Caki2 (cell line): ENCODE measurements at regions not wholly inside any gene's neighbourhood (a gene's known extent, or its start where the extent isn't known, plus 50 kb on each side); places are given as distances from the start of the nearest gene placed in this dataset.
"Not testable (repeated sequence)": the region's sequence is repeated elsewhere in the genome, so short reads cannot be mapped to it uniquely, and the experiment has no call there.

Experiments used
- DNase-seq: peaks from one replicate; pipeline ENCODE4 v3.0.0-alpha.2; 2015; ENCODE audit warnings: low read depth
- in situ Hi-C: cut with HindIII; loops from 2 replicates; pipeline ENCODE4 v1.10.0; 2016; ENCODE audit warnings: low sequenced_read_pairs, low pct_unique_long_range_greater_than_20kb, mixed read lengths

DNA sequence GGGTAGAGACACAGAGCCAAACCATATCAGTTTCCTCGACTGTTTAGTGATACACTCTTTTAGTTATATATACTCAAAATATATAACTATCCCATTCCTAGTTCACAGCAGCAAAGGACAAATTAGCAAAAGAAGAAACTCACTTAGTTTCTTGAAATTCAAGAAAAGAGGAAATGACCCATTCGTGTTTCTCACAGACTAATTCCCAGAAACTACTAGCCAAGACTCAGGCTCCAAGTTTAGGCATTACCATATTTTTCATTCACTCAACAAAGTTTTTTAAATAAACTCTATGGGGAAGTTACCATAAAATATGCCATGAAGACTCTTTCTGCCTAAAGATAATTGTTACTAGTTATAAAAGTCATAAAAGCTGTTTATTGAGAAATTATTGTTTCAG, 152.3 kb upstream of the DAAM1 start:
- in situ Hi-C loops: no loop called here
- DNase-seq: no peak

DNA sequence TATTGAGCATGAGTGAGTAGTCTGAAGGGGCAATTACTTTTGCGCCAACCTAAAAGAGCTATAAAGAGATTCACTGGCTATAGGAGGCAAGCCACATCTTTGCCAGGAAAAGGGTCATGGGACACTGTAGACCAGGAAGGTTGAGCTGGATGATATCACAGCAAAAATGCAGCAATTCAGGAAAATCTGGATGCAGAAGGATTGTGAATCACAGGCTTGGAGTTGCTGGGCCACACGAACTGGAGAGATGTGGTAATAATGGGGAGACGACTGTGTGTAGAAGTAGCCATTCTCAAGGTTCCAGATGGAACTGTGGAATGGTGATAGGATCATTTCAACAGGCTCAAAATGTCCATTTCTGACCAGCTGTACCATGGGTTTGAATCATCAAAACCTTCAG, 151.4 kb upstream of the DAAM1 start:
- in situ Hi-C loops: no loop called here

DNA sequence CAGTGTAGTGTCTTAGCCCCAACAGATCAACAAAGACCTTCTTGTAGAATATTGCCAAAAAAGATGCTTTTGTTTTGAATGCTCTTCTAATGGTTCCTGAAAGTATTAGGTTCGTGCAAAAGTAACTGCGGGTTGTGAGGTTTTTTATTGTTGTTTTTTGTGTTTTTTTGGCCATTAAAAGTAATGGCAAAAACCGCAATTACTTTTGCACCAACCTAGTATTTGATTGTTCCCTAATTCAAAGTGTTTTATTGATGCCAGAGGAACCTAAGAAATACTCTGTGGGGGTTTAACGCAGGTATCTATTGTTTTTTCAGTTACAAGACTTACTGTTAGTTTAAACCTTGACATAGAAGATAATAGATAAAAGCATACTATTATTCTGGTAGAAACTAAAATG, 150.8 kb upstream of the DAAM1 start:
- in situ Hi-C loops: no loop called here
- no peak for DNase-seq

More for the DNA sequence above, 151.4 kb upstream of the DAAM1 start:
- DNase-seq: no peak

DNA sequence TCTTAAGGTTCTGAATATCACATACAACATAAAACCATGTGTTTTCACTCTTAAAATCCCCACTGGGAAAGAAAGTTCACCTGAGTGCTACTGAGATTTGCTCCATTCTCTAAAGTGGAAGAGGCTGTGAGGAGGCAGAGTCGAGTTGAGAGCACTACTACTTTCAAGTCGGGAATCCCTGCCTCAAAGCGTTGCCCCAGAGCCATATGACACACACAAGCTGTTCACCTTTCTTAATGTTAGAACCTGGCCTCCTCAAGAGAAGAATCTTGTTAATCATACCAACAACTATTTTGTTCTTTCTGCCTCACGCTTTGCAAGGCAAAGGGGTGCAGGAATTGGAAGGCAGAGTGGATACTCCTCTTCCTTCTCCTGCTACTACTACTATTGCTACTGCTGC, 149.7 kb upstream of the DAAM1 start:
- DNase-seq: no peak
- in situ Hi-C loops: no loop called here

DNA sequence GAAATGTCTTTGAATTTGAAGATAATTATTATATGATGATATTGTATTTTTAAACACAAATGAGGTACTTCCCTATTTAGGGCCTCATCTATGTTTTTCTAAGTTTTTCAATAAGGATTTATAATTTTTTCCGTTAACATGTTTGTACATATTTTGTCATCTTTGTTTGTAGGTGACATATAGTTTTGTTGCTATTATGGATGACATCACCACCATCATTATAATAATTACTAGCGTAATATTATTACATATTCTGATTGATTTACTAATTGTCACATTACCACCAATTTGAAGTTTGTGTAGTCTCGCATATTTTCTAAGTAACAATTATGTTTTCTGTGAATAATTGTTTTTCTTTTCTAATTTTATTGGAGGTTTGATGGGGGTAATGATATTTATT, 147.2 kb upstream of the DAAM1 start:
- in situ Hi-C loops: no loop called here

DNA sequence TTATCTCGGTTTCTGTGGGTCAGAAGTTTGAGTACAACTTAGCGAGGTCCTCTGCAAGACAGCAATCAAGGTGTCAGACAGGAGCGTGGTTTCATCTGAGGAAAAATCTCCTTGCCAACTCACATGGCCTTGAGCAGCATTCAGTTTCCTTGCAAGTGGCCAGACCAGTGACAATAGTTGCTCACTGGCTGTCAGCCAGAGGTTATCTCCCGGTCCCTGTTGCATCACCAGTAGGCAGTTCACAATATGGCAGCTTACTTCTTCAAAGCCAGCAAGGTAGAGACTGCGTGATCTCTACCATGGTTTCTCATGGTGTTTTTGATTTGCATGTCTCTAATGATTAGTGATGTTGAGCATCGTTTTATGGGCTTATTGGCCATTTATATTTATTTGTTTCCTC, 143.8 kb upstream of the DAAM1 start:
- DNase-seq: no peak
- in situ Hi-C loops: no loop called here

More for the DNA sequence above, 147.2 kb upstream of the DAAM1 start:
- DNase-seq: no peak

DNA sequence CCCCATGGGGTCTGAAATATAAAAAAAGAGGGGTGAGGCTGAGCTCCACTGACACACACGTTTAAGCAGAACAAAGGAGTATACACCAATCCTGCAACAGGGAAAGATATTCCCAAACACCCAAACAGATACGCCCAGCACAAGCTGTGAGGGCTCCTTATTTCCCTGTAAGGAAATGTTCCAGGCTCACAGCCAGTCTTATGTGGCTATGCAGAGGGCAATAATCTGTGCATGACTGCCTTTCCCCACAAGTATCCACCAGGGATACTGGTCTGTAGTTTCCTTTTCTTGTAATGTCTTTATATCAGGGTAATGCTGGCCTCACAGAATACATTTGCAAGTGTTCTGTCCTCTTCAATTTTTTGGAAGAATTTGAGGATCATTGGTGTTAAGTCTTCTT, 141.7 kb upstream of the DAAM1 start:
- in situ Hi-C loops: no loop called here
- no peak for DNase-seq

DNA sequence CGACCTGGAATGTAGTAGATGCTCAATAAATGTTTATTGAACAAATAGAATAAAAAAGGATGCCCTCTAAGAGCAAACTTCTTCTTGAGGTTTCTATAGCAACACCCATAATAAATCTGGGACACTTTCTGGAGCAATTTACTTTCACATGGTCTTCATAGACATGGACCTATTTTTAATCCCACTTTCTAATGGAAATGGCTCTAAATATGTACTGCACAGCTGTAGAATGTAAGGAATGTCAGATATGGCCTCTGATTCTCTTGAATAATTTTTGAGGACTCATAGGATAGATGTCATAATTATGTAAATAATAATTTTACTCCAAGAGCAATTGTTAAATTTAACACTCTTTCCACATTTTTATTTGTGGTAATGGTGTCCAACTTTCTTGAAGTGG, 133.5 kb upstream of the DAAM1 start:
- in situ Hi-C loops: no loop called here
- no peak for DNase-seq

DNA sequence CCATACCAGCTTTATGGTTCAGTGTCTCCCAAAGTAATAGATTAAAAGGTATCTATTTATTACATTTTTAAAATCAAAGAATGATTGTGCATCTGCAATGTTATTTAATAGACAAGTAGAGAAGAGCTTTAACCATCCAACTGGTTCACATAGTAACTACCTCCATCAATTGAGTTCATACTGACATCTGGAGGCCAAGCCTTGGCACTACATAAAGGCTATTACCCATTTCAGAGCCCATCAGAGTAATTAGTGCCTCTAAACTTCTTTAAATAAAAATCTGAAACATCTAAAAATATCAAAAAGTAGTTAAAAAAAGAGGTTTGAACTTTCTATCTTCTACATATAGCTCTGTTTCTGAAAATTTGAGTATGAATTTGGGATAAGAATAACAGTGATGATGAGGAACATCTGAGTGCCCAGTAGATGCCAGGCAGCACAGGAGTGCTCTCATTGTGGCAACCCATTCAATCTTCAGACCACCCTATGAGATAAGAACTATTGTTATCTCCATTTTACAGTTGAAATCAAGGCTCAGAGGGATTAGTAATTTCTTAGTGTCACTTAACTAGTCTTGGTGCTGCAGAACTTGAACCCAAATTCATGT, 132.9 kb upstream of the DAAM1 start:
- in situ Hi-C loops: no loop called here
- peak; percentile 21 for DNase-seq

DNA sequence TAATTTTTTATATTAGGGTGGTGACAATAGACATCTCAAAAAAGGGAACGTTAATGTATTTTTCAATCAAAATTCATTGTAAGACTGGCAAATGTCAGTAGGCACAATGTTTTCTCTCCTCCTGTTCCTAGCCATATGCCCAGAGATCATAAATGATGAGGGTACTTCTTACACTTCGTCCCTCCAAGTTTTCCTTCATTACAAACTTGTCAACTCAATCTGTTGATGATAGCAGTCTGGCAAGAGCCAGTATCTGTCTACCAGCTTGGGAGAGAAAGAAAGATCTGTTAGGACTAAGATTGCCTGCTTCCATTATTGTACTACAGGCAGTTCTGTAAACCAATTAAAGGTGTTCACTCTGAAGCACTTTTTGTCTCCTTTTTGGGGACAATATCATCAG, 130.9 kb upstream of the DAAM1 start:
- DNase-seq: no peak
- in situ Hi-C loops: no loop called here

DNA sequence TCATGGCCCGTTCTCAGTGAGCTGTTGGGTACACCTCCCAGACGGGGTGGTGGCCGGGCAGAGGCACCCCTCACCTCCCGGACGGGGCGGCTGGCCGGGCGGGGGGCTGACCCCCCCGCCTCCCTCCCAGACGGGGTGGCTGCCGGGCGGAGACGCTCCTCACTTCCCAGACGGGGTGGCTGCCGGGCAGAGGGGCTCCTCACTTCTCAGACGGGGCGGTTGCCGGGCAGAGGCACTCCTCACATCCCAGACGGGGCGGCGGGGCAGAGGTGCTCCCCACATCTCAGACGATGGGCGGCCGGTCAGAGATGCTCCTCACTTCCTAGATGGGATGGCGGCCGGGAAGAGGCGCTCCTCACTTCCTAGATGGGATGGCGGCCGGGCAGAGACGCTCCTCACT, 129.7 kb upstream of the DAAM1 start:
- in situ Hi-C loops, DNase-seq: not testable (repeated sequence)

DNA sequence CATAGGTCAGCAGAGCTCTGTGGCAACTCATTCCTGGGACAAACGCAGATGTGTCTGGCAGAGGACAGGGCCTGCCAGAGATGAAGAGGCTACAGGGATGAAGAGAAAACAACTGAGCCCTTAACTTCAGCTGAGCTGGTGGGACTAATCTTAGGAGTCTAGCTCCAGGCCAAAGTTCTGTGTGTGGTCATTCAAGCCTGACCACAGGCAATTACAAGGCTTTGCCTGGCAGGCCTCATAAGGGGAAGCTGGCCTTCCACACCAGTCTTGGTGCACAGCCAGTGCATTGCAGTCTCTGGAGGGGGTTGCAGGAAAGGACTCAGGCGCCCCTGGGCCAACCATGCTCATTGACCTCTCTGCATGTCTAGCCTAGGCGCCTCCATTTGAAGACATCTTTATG, 127.6 kb upstream of the DAAM1 start:
- in situ Hi-C loops: no loop called here
- DNase-seq: peak; percentile 27

DNA sequence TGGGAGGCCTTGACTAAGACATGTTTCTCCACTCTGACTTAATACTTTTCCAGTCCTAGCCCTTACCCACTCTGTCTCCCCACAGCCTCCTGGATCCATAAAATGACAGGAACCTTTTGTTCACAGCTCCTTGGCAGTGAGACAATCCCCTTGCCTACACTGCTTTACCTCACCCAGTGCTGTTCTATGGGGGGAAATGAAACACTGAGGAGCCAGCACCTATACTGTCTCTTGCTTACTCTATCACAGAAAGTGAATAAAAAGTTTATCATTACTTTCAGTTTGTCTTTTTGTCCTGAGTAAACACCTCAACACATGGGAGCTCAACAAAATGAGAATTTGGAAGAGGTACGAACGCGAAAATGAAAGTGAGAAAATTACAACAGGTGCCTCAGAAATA, 127.2 kb upstream of the DAAM1 start:
- in situ Hi-C loops: no loop called here
- DNase-seq: no peak

DNA sequence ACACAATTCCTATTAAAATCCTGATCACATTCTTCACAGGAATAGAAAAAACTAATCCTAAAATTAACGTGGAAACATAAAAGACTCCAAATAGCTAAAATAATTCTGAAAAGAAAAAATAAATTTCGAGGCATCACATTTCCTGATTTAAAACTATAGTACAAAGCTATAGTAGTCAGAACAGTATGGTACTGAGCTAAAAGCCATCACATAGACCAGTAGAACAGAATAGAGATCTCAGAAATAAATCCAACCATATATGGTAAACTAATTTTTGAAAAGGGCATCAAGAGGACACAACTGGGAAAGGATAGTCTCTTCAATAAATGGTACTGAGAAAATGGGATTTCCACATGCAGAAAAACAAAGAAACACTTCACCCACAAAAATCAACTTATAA, 125.2 kb upstream of the DAAM1 start:
- no peak for DNase-seq
- in situ Hi-C loops: no loop called here

DNA sequence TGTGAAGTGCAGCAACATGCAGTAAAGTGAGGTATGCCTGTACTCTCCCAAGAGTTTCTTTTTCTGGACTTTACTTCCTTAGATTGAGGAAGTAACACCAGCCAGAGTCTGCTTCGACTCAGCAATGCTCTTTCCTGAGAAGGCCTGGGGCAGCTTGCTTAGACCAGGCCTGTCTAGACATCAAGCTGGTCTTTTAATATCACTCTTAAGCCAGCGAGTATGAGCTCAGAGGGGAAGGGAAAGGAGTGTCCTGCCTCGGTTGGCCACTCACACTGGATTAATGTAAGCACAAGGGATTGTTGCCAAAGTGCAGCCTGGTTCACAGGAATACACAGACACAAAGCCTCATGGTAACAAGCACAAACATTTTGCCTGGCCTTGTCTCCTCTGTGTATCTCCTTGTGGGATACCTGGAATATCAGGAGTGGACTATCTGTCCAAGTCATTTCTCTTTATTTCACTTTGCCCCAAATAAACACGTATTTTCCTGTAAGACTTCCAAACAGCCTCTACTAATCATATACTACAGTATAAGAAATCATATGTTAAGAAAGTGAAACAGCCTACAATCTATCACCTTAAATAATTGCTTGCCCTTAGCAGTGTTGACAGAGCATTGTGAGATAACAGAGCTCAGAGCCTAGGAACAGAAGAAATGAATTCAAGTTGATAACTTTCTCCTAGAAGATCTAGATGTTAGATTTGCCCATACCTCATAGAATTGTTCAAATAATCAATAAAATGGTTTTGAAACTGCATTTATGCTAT, 121.2 kb upstream of the DAAM1 start:
- DNase-seq: no peak
- in situ Hi-C loops: no loop called here

DNA sequence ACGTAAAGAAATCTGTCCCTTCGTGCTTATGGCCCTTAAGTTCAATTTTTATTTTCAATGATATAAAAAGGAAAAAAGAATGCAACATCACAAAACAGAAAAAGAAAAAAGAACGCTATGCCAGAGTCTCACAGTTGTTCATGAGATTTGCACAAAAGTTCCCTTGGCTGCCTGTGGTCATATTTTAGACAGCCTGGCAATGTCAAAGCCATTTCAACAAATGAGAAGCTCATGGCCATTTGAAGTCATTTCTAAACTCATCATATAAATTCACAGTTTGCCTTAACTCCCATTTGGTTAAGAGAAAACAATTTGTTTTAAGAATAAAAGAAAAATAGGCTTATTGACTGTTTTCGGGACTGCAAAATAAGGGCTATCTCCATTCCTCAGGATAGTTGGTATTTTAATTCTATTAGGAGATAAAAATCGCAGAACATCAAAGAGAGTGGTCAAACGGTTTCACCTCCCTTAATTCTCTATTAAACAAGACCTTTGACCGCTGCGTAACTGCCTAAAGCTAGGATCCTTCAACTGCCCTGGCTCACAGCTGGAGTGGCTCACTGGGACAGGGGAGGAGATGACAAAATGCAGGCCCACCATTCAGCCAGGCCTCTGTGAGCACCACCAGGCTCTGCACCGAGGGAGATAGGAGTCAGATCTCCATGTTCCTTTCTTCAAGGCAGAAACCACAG, 119.2 kb upstream of the DAAM1 start:
- in situ Hi-C loops: no loop called here
- DNase-seq: no peak

DNA sequence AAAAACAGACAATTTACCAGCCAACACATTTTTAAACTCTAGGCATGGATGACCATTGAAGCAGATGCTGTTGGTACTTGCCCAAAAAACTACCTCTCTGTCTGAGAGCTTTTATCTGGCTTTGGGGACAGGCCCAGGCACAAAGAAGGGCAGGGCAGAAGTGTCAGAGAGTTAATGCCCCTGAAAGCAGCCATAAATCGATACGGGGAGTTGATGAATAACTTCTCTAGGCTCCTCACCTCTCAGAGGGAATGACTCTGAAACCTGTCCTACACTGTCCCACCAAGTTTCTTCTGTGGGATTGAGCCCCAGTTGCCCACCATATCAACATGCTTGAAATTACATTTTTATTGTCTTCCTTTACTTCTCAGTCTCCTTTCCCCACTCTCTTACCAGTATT, 113.0 kb upstream of the DAAM1 start:
- DNase-seq: no peak
- in situ Hi-C loops: no loop called here

DNA sequence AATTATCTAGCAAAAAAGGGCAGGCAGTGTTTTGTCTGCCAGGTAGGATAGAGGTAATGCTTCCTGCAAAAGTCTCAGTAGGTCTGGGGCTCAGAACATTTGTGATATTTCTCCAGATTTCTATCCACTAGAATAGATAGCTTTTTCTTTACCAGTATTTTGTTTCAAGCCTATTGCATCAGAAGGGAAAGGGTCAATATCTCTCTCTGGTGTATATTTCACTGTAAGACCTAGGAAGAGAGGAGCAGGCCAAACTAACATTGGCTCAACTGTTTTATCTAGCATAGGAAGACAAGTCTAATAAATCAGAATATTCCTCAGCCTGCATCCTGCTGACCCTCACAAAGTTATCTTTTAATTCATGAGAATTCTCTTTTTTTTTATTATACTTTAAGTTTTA, 106.7 kb upstream of the DAAM1 start:
- DNase-seq: no peak
- in situ Hi-C loops: no loop called here

DNA sequence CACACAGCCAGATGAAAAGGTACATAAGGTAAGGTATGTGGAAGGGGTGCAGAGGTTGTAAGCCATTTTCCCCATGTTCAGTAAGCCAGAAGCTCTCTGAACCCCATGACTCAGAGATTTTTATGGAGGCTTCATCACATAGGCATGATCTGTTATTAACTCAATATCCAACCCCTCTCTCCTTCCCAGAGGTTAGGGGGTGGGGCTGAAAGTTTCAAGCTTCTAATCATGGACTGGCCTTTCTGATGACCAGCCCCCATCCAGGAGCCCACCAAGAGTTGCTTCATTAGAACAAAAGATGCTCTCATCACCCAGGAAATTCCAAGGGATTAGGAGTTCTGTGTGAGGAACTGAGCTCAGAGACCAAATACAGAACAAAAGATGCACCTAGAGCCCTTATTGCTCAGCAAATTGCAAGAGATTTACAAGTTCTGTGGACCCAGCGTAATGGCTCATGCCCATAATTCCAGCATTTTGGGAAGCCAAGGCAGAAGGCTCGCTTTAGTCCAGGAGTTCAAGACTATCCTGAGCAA, 103.2 kb upstream of the DAAM1 start:
- DNase-seq: no peak
- in situ Hi-C loops: no loop called here
